IMR-90 (cell line): ENCODE measurements at regions not wholly inside any gene's neighbourhood (a gene's known extent, or its start where the extent isn't known, plus 50 kb on each side); places are given as distances from the start of the nearest gene placed in this dataset.

Experiments used
- ATAC-seq: fragments of 200-7000 bp; cut with Tn5 transposase; 2 replicates; pipeline ENCODE4 v1.9.1; 2020; ENCODE audit warnings: low read depth, mild to moderate bottlenecking, moderate library complexity
- BruUV-seq: library from RNA; stranded (reverse); fragments of 400-500 nt; replicated peaks from 2 replicates; lab custom pipeline; 2021; lab: Mats Ljungman, UMichigan
- CTCF ChIA-PET: fragments of 300-600 bp; formaldehyde crosslinking; extraction: SDS; loops from one replicate; lab custom pipeline; 2021; ENCODE audit warnings: antibody characterized with exemption; lab: Yijun Ruan, JAX
- POLR2A ChIA-PET: fragments of 300-600 bp; sonication (Branson Sonifier 250); formaldehyde crosslinking; loops from one replicate; lab custom pipeline; 2022; ENCODE audit warnings: antibody characterized with exemption; ENCODE audit not compliant: unreplicated experiment; lab: Charles Lee
- DNase-seq: peaks from one replicate; pipeline ENCODE4 v3.0.0; 2013
- H2AFZ ChIP-seq: replicated peaks from 2 replicates; pipeline ENCODE3; 2013; ENCODE audit warnings: low read length, mild to moderate bottlenecking; ENCODE audit not compliant: poor library complexity
- H2AK5ac ChIP-seq: 2 replicates; pipeline ENCODE4 v1.6.1; 2013; ENCODE audit warnings: low read depth, low read length, inconsistent platforms
- H2AK9ac ChIP-seq: replicated peaks from 2 replicates; pipeline ENCODE3; 2013; ENCODE audit warnings: mild to moderate bottlenecking, low read depth, low read length, moderate library complexity; ENCODE audit not compliant: poor library complexity
- H2BK120ac ChIP-seq: 2 replicates; pipeline ENCODE4 v1.6.1; 2013; ENCODE audit warnings: low read depth, low read length, inconsistent platforms
- H2BK15ac ChIP-seq: 3 replicates; pipeline ENCODE4 v1.6.1; 2013; ENCODE audit warnings: low read depth, low read length, inconsistent platforms
- H2BK20ac ChIP-seq: 2 replicates; pipeline ENCODE4 v1.6.1; 2013; ENCODE audit warnings: low read depth, mild to moderate bottlenecking, inconsistent platforms, low read length, moderate library complexity
- H2BK5ac ChIP-seq: 2 replicates; pipeline ENCODE4 v1.6.1; 2013; ENCODE audit warnings: mild to moderate bottlenecking, low read depth, low read length, inconsistent platforms; ENCODE audit not compliant: poor library complexity, severe bottlenecking
- H3K14ac ChIP-seq: replicated peaks from 2 replicates; pipeline ENCODE4 v1.6.1; 2013; ENCODE audit warnings: low read depth, low read length, inconsistent platforms
- H3K18ac ChIP-seq: 2 replicates; pipeline ENCODE4 v1.6.1; 2013; ENCODE audit warnings: low read depth, low read length, control low read depth
- H3K23ac ChIP-seq: 2 replicates; pipeline ENCODE4 v1.6.1; 2013; ENCODE audit warnings: low read depth, low read length, inconsistent platforms
- H3K27ac ChIP-seq: 2 replicates; pipeline ENCODE4 v1.5.1; 2013; ENCODE audit warnings: mild to moderate bottlenecking, control low read depth, low read length; ENCODE audit not compliant: insufficient read depth
- H3K27me3 ChIP-seq: 2 replicates; pipeline ENCODE4 v1.6.1; 2013; ENCODE audit warnings: low read length; ENCODE audit not compliant: control insufficient read depth, insufficient read depth
- H3K36me3 ChIP-seq: 2 replicates; pipeline ENCODE4 v1.6.1; 2013; ENCODE audit warnings: low read length, mixed read lengths; ENCODE audit not compliant: control insufficient read depth, insufficient read depth
- H3K4ac ChIP-seq: 2 replicates; pipeline ENCODE4 v1.6.1; 2013; ENCODE audit warnings: low read depth, low read length, inconsistent platforms
- H3K4me1 ChIP-seq: 2 replicates; pipeline ENCODE4 v1.6.1; 2013; ENCODE audit warnings: low read length, mixed read lengths; ENCODE audit not compliant: control insufficient read depth, insufficient read depth
- H3K4me2 ChIP-seq: 2 replicates; pipeline ENCODE4 v1.6.1; 2013; ENCODE audit warnings: low read depth, mild to moderate bottlenecking, control low read depth, low read length, moderate library complexity
- H3K4me3 ChIP-seq: 2 replicates; pipeline ENCODE4 v1.5.1; 2013; ENCODE audit warnings: low read depth, mild to moderate bottlenecking, control low read depth, low read length, moderate library complexity; ENCODE audit not compliant: insufficient read depth
- H3K56ac ChIP-seq: 2 replicates; pipeline ENCODE4 v1.6.1; 2013; ENCODE audit warnings: low read length, inconsistent platforms; ENCODE audit not compliant: insufficient read depth; ENCODE audit errors: extremely low read depth
- H3K79me1 ChIP-seq, 2 experiments: 2 replicates each; pipeline ENCODE4 v1.6.1; 2013; ENCODE audit warnings: low read length in 2 of 2, inconsistent platforms in 1 of 2, low read depth in 1 of 2
- H3K9ac ChIP-seq: 2 replicates; pipeline ENCODE4 v1.6.1; 2013; ENCODE audit warnings: low read depth, low read length, control low read depth
- H3K9me1 ChIP-seq: 2 replicates; pipeline ENCODE4 v1.6.1; 2013; ENCODE audit warnings: low read length, inconsistent platforms; ENCODE audit not compliant: insufficient read depth
- H3K9me3 ChIP-seq: 2 replicates; pipeline ENCODE4 v1.6.1; 2013; ENCODE audit warnings: low read length; ENCODE audit not compliant: control insufficient read depth, insufficient read depth
- H4K20me1 ChIP-seq: 2 replicates; pipeline ENCODE4 v1.6.1; 2013; ENCODE audit warnings: low read length, inconsistent platforms; ENCODE audit not compliant: insufficient read depth
- H4K5ac ChIP-seq: 2 replicates; pipeline ENCODE4 v1.6.1; 2013; ENCODE audit warnings: mild to moderate bottlenecking, low read depth, low read length, control low read depth
- H4K8ac ChIP-seq, 2 experiments: 2 replicates each; pipeline ENCODE4 v1.6.1; 2013; ENCODE audit warnings: low read depth in 2 of 2, low read length in 2 of 2, control low read depth in 1 of 2, inconsistent platforms in 1 of 2
- H4K91ac ChIP-seq: 2 replicates; pipeline ENCODE4 v1.6.1; 2013; ENCODE audit warnings: low read depth, low read length, inconsistent platforms; ENCODE audit not compliant: insufficient read depth
- CEBPB ChIP-seq: IDR thresholded peaks from 2 replicates; pipeline ENCODE4 v1.6.1; 2012; ENCODE audit warnings: low read depth, low read length, improper control_type of control experiment
- CHD1 ChIP-seq: IDR thresholded peaks from 2 replicates; pipeline ENCODE4 v1.6.1; 2012; ENCODE audit warnings: low read depth, low read length, improper control_type of control experiment
- MXI1 ChIP-seq: IDR thresholded peaks from 2 replicates; pipeline ENCODE4 v1.6.1; 2012; ENCODE audit warnings: low read depth, mild to moderate bottlenecking, low read length, moderate library complexity, borderline replicate concordance
- WGBS, 2 experiments: methylation state at CpG; one replicate each; pipeline versions ENCODE4 v1.1.5 to v1.1.7; 2013; ENCODE audit warnings: missing lambda C conversion rate in 2 of 2; ENCODE audit not compliant: insufficient read length in 1 of 2; ENCODE audit errors: extremely low coverage in 2 of 2; 5-methylcytosine and 5-hydroxymethylcytosine counted together
- dilution Hi-C: fragments of 300-500 bp; cut with HindIII; formaldehyde crosslinking; loops from one replicate; pipeline ENCODE4 v1.14.3; 2018; ENCODE audit warnings: low sequenced_read_pairs; ENCODE audit not compliant: unreplicated experiment
- in situ Hi-C: fragments of 300-500 bp; cut with MboI; formaldehyde crosslinking; loops from 3 replicates; pipeline ENCODE4 v1.14.3; 2019; ENCODE audit warnings: low sequenced_read_pairs, inconsistent platforms, mixed read lengths
- intact Hi-C: fragments of 100-400 bp; cut with micrococcal nuclease; formaldehyde crosslinking; loops from 2 replicates; pipeline ENCODE4 v1.10.0; 2022
- TF ChIP-seq, protein P1 (sequence below): fragments of 150-350 bp; IDR thresholded peaks from 2 replicates; pipeline ENCODE4 v1.6.1; 2016; ENCODE audit warnings: low read depth, mild to moderate bottlenecking, low read length, moderate library complexity, borderline replicate concordance

GRCh38 chr20:63130658-63131577 is 85.0 kb downstream of the YTHDF1 start:
- BruUV-seq, result no TSS peak
- POLR2A ChIA-PET, result no interaction called here
- H2BK20ac ChIP-seq, result no peak overlapping the region

More at GRCh38 chr20:63130658-63131577, 85.0 kb downstream of the YTHDF1 start:
- H4K91ac ChIP-seq, result no peak overlapping the region
- dilution Hi-C loops (no loop called here), in situ Hi-C loops (no loop called here), intact Hi-C loops (no loop called here)
- no peak overlapping the region for H2AFZ ChIP-seq
- TF ChIP-seq CEBPB (no peak), MXI1 (no peak), CHD1 (no peak)
- TF ChIP-seq, protein P1, sequence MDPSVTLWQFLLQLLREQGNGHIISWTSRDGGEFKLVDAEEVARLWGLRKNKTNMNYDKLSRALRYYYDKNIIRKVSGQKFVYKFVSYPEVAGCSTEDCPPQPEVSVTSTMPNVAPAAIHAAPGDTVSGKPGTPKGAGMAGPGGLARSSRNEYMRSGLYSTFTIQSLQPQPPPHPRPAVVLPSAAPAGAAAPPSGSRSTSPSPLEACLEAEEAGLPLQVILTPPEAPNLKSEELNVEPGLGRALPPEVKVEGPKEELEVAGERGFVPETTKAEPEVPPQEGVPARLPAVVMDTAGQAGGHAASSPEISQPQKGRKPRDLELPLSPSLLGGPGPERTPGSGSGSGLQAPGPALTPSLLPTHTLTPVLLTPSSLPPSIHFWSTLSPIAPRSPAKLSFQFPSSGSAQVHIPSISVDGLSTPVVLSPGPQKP, result no peak
- ATAC-seq (no peak), DNase-seq (no peak)
- no peak overlapping the region for H3K27ac ChIP-seq
- no peak overlapping the region for H3K4me3 ChIP-seq
- no peak overlapping the region for H2AK5ac ChIP-seq
- H3K27me3 ChIP-seq, result peaks cover 29% of the 10 kb centered on the region
- no peak overlapping the region for H3K14ac ChIP-seq
- CTCF ChIA-PET, result no interaction called here
- no peak overlapping the region for H3K9ac ChIP-seq
- no peaks in the 10 kb centered on the region for H3K36me3 ChIP-seq
- no peaks in the 10 kb centered on the region for H3K9me3 ChIP-seq
- no peak overlapping the region for H3K23ac ChIP-seq
- no peak overlapping the region for H2BK120ac ChIP-seq
- 70% methylated on average over 22 of the region's 43 CpGs; no CpG with 5 or more reads in 1 of the 2 experiments for WGBS, 2 experiments
- H4K5ac ChIP-seq, result no peak overlapping the region
- no peak overlapping the region for H2BK5ac ChIP-seq
- no peaks in the 10 kb centered on the region for H3K79me1 ChIP-seq
- no peak overlapping the region for H4K8ac ChIP-seq
- H3K56ac ChIP-seq, result no peak overlapping the region
- no peak overlapping the region for H2BK15ac ChIP-seq
- no peaks in the 10 kb centered on the region for H4K20me1 ChIP-seq
- no peaks in the 10 kb centered on the region for H3K9me1 ChIP-seq
- peak overlapping the region; percentile 39 for H2AK9ac ChIP-seq
- H3K4me1 ChIP-seq, result no peaks in the 10 kb centered on the region
- H3K18ac ChIP-seq, result no peak overlapping the region
- no peak overlapping the region for H3K4me2 ChIP-seq
- no peak overlapping the region for H3K4ac ChIP-seq
